NCI-H345 (cell line): ENCODE measurements at regions not wholly inside any gene's neighbourhood (a gene's known extent, or its start where the extent isn't known, plus 50 kb on each side); places are given as distances from the start of the nearest gene placed in this dataset.
"Not testable (repeated sequence)": the region's sequence is repeated elsewhere in the genome, so short reads cannot be mapped to it uniquely, and the experiment has no call there.

Source experiments
- DNase-seq: peaks from one replicate; lab custom pipeline; 2025; lab: John Stamatoyannopoulos, UW

GRCh38 chr3:102036472-102036871, 187.2 kb downstream of the NFKBIZ start:
- DNase-seq: no peak

- no peak for DNase-seq
These were observed 187.9 kb downstream of the NFKBIZ start for GRCh38 chr3:102037209-102037608.

- DNase-seq: no peak
These were observed 188.5 kb downstream of the NFKBIZ start for GRCh38 chr3:102037791-102038190.

- DNase-seq: no peak
These were observed 189.3 kb downstream of the NFKBIZ start for GRCh38 chr3:102038477-102039142.

DNA sequence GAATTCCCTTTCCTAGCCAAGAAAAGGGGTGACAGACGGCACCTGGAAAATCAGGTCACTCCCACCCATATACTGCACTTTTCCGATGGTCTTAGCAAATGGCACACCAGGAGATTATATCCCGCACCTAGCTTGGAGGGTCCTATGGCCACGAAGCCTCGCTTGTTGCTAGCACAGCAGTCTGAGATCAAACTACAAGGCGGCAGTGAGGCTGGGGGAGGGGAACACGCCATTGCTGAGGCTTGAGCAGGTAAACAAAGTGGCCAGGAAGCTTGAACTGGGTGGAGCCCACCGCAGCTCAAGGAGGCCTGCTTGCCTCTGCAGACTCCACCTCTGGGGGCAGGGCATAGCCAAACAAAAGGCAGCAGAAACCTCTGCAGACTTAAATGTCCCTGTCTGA, 190.8 kb downstream of the NFKBIZ start:
- not testable (repeated sequence) for DNase-seq

GRCh38 chr3:102053375-102053989, 204.2 kb downstream of the NFKBIZ start:
- no peak for DNase-seq

- DNase-seq: no peak
These were observed 205.3 kb downstream of the NFKBIZ start for GRCh38 chr3:102054543-102055080.

DNA sequence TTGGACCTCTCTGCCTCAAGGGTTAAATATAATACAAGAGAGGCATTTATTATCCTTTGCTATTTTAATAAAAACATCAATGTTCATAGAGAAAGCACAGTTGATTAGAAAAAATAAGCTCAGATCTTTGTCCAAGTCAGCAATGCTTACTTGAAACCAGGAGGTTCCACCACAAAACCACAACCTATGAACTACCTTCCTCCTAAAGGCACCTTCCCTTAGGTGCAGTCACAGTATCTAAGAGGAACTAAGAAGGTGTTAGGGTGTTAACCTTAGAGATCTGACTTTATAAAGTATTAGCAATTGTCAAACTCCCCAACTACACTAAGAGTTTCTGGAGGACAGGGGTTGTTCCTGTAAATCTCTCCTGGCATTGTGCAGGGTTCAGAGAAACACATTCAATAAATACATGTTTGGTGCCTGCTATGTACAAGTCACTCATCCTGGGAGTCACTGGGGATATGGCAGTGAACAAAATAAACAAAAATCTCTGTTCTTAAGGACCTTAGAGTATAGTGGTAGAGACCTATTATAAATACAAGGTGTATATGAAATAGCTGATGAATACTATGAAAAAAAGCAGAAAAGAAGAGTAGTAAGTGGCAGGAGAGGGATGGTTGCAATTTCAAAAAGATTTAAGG, 208.6 kb downstream of the NFKBIZ start:
- DNase-seq: no peak

GRCh38 chr3:102059145-102059943, 210.0 kb downstream of the NFKBIZ start:
- no peak for DNase-seq

GRCh38 chr3:102060814-102061213, 211.5 kb downstream of the NFKBIZ start:
- DNase-seq: no peak

- no peak for DNase-seq
These were observed 214.3 kb downstream of the NFKBIZ start for GRCh38 chr3:102063572-102063971.

GRCh38 chr3:102066470-102066869, 217.2 kb downstream of the NFKBIZ start:
- no peak for DNase-seq

DNA sequence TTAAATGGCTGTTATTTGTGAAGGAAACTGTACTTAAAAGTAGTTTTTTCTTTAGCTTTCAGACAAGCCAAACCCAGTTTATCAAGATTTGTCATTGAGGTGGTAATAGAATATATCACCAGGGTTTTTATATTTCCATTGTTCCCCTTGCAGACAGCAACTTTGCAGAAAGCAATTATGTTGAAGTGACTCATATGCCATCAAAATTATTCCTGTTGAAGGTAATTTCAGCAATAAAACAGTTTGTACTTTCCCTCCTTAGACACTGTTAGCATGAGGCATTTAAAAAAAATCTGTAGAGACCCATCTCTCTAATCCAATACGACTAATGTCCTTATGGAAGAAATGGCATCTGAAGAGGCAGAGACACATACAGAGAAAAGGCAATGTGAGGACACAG, 219.0 kb downstream of the NFKBIZ start:
- DNase-seq: no peak

GRCh38 chr3:102068736-102069135, 219.4 kb downstream of the NFKBIZ start:
- no peak for DNase-seq

DNA sequence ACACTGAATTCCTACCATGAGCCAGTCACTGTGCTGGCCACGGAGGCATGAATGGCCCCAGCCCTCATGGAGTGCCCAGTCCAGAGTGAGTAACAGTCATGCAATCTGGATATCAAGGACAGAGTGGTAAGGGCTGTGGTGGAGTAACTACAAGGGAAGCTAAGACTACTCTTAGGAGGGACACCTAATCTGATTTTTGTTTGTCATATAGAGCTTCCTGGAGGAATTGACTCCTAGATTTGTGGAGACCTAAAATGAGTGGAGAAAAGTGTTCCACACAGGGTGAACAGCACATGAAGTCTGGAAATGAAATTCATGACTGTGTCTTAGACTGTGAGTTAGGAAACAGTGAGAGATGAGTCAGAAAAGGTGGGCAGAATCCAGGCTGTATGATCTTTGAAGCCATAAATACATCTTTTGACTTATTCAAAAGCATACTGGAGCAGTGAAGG, 219.9 kb downstream of the NFKBIZ start:
- no peak for DNase-seq

DNA sequence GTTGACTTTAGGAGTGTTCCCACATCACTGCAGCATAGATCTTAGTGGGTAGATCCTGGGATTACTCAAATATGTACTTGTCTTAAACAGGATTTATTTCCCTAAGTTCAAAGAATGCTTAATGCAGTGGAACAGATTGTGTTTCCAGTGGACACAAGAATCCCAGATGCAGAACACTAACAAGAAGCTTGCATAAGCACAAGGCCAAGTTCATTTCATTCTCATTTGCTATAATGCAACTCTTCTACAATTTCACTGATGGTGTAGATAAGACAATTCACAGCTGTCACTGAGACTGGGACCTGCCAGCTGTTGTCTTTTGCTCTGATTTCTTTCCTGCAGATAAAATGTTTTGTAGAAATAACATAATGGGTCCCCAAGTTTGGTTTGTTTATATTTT, 225.6 kb downstream of the NFKBIZ start:
- DNase-seq: no peak

- no peak for DNase-seq
These were observed 229.1 kb downstream of the NFKBIZ start for GRCh38 chr3:102078401-102078800.

DNA sequence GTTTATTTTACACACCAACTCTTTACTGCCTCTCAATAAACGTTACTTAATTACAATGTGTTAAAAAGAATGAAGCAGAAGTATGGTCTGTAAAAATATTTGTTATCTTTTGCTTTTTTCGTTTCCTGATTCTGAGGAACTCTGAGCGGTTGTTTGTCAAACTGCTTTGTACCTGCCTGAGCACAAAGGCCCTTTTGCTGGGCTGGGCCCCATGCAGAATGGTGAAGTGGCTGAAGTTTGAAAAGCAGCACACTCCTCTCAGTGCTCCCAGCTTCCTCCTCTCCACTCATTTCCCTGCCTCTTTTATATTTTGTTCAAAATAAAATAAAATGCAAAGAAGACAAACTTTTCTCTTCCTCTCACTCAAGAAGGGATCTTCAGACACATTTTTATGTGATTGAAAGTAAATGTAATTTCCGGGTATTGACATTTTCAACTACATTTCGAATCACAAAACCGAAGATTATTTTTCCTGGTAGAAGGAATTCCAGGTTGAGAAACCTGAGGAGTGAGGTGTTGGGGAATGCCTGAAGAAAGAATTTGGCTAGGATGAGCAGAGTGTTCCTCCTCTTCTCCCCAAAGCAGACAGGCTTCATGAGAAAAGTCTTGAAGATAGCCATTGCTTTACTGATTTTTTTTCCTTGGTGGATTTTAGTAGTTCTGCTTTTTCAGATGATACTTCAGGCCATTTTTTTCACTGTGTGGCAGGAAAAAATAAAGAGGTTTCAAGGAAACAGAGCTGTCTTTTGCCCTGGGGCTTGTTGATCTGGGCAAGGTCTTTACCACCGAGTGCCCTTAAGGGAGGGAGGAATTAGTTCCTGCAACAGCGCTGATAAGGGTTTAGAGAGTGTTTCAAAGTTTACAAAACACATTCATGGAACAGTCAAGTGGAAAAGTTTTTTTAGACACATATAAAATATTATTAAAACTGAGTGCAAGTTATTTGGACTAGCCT, 229.8 kb downstream of the NFKBIZ start:
- DNase-seq: no peak

- DNase-seq: no peak
These were observed 230.5 kb downstream of the NFKBIZ start for GRCh38 chr3:102079809-102080197.

DNA sequence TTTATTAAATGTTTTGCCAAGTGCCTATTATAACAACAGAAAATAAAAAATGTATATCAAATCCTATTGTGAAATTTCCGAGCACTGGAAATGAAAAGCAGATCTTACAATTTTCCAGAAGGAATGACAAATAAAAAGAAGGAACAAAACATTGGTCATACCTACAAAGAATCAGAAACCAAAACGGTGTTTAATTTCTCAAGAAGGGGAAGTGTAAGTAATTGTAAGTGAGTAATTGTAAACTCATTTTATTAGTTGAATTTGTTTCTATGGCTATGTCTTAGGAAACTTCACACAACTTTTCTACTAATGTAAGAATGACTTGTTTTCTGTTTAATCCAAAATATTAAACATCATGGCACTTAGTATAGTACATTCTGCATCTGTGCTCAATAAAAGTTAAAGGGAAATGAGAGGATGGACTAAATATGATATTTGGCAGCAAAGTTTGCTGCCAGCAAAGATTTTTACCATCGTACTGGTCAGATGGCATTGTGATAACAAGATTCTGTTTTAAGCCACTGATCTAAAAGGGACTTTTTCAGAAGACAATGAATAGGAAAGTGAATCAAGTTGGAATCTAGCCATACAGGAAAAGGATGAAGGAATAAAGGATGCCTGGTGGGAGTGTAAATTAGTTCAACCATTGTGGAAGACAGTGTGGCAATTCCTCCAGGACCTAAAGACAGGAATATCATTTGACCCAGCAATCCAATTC, 232.4 kb downstream of the NFKBIZ start:
- no peak for DNase-seq
